ENCODE measurements at regions not wholly inside any gene's neighbourhood (a gene's known extent, or its start where the extent isn't known, plus 50 kb on each side); places are given as distances from the start of the nearest gene placed in this dataset.

DNA sequence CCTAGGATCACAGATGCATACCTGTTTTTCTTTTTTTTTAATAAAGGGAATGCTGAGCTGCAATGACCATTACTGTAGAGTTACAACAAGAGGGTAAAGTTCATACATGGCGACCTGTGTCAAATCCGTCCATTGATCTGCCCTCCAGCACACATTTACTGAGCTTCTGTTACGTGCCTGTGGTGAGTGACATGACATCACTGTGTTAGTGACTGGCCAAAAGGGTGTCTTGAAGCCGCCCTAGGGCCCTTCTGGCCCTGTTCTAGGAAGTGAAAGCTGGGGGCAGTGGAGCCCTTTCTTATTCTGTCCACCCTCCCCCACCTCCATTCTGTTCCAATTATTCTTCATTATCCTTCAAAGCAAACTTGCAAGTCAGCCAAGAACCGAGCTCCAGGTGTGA is 66.3 kb downstream of the ZIC5 start:
- DNase-seq (ENCODE audit: low read depth in 6 of 9, low spot score in 9 of 9), result no peak
- H3K9me3 ChIP-seq (ENCODE audit: control insufficient read depth in 2 of 2, insufficient read depth in 1 of 2, low read length in 1 of 2), result no peaks in the 10 kb centered on the region
- 89% methylated on average over 5 of the region's 5 CpGs for WGBS
- peaks cover 3 to 41% of the 10 kb centered on the region in 2 donors for H3K27me3 ChIP-seq (ENCODE audit: control insufficient read depth in 2 of 2, insufficient read depth in 1 of 2, low read length in 1 of 2)
- H3K27ac ChIP-seq (ENCODE audit: low read depth in 1 of 2, low read length in 1 of 2), result no peak overlapping the region
- H3K4me1 ChIP-seq (ENCODE audit: control insufficient read depth in 2 of 2, insufficient read depth in 2 of 2, low read length in 2 of 2), result no peaks in the 10 kb centered on the region
- no peaks in the 10 kb centered on the region for H3K36me3 ChIP-seq (ENCODE audit: control insufficient read depth in 2 of 2, insufficient read depth in 2 of 2, low read length in 1 of 2)
- no peak overlapping the region for H3K4me3 ChIP-seq (ENCODE audit: low read length in 2 of 2)

DNA sequence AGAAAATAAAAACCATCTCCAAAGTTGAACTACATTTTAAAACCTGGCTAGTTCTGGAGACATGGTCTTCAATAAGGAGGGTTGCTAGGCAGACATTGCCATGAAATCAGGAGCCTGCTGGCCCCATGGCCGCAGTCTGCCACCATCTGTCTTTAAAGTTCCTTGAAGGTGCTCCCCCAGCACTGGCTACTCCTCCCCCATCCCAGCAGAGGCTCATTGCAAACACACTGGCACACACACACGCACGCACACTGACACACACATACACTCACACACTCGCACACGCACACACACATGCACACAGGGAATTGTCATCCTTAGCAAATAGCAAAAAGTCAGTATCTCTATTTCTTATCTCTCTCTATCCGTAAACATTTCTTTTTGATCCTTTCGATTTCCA is 68.4 kb downstream of the ZIC5 start:
- no peak for DNase-seq (ENCODE audit: low read depth in 6 of 9, low spot score in 9 of 9)
- Histone ChIP-seq H3K4me1 (ENCODE audit: control insufficient read depth in 2 of 2, insufficient read depth in 2 of 2, low read length in 2 of 2) (no peaks in the 10 kb centered on the region), H3K27me3 (ENCODE audit: control insufficient read depth in 2 of 2, insufficient read depth in 1 of 2, low read length in 1 of 2) (peaks cover 5 to 44% of the 10 kb centered on the region in 2 donors), H3K27ac (ENCODE audit: low read depth in 1 of 2, low read length in 1 of 2) (no peak overlapping the region), H3K36me3 (ENCODE audit: control insufficient read depth in 2 of 2, insufficient read depth in 2 of 2, low read length in 1 of 2) (no peaks in the 10 kb centered on the region), H3K9me3 (ENCODE audit: control insufficient read depth in 2 of 2, insufficient read depth in 1 of 2, low read length in 1 of 2) (no peaks in the 10 kb centered on the region), H3K4me3 (ENCODE audit: low read length in 2 of 2) (no peak overlapping the region)
- 96% methylated on average over 7 of the region's 7 CpGs for WGBS

DNA sequence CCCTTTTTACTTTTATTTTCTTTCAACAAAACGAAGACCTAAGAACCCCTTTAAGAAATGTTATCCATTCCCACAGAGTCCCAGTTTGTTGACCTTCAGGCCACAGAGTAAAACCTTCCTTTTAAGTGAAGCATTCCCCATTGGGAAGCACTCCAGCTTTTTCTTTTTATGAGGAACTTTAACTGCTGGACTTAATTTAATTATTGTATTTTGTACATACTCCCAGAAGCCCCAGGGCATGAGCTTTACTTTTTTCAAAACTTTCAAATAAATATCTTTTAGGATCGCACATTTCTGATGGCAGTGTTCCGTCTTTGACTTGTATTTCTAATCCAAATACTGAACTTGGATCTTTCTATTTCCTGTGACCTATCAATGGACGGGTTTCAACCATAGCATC is 68.9 kb downstream of the ZIC5 start:
- Histone ChIP-seq H3K27ac (ENCODE audit: low read depth in 1 of 2, low read length in 1 of 2) (no peak overlapping the region), H3K27me3 (ENCODE audit: control insufficient read depth in 2 of 2, insufficient read depth in 1 of 2, low read length in 1 of 2) (peaks cover 10 to 44% of the 10 kb centered on the region in 2 donors), H3K4me1 (ENCODE audit: control insufficient read depth in 2 of 2, insufficient read depth in 2 of 2, low read length in 2 of 2) (no peaks in the 10 kb centered on the region), H3K9me3 (ENCODE audit: control insufficient read depth in 2 of 2, insufficient read depth in 1 of 2, low read length in 1 of 2) (no peaks in the 10 kb centered on the region), H3K36me3 (ENCODE audit: control insufficient read depth in 2 of 2, insufficient read depth in 2 of 2, low read length in 1 of 2) (no peaks in the 10 kb centered on the region), H3K4me3 (ENCODE audit: low read length in 2 of 2) (no peak overlapping the region)
- WGBS, result 72% methylated on average over 4 of the region's 4 CpGs
- DNase-seq (ENCODE audit: low read depth in 6 of 9, low spot score in 9 of 9), result no peak

DNA sequence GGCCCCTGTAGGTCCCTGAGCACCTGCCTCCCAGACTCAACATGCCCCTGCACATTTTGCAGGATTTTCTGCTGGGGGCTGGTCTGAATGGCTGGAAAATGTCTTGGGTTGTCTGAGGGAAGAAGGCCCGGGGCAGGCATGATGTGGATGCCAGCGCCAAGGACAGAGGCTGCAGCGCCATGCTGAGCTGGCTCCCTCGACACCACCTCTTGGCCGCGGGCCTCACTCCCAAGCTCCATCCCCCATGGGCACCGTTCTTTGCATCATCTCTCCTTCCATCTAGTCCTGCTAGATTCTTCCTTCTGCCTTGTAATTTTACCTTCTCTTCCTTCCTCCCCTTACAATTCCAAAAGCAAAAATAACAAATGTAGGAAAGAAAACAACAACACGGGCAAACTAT is 70.6 kb downstream of the ZIC5 start:
- Histone ChIP-seq H3K36me3 (ENCODE audit: control insufficient read depth in 2 of 2, insufficient read depth in 2 of 2, low read length in 1 of 2) (no peaks in the 10 kb centered on the region), H3K27me3 (ENCODE audit: control insufficient read depth in 2 of 2, insufficient read depth in 1 of 2, low read length in 1 of 2) (peaks cover 25 to 59% of the 10 kb centered on the region in 2 donors), H3K27ac (ENCODE audit: low read depth in 1 of 2, low read length in 1 of 2) (no peak overlapping the region), H3K4me1 (ENCODE audit: control insufficient read depth in 2 of 2, insufficient read depth in 2 of 2, low read length in 2 of 2) (no peaks in the 10 kb centered on the region), H3K4me3 (ENCODE audit: low read length in 2 of 2) (no peak overlapping the region), H3K9me3 (ENCODE audit: control insufficient read depth in 2 of 2, insufficient read depth in 1 of 2, low read length in 1 of 2) (no peaks in the 10 kb centered on the region)
- DNase-seq (ENCODE audit: low read depth in 6 of 9, low spot score in 9 of 9), result no peak
- 96% methylated on average over 8 of the region's 8 CpGs for WGBS

DNA sequence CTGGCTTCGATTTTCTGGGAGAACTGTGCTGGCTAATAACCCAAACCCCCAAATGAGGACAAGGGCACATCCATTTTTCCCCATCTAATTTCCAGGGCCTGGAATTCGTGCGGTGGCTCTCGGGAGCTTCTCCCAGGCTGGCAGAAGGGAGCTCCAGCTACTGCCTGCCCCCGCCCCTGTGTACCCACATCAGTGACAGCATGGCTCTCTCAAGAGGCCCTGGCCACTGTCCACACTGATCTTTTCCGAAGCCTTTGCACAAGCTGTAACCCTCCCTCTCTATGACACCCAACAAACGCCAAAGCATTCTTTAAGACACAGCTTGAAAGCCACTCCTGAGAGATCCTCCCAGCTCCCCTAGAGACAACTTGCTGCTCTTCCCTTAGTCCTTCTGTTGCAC is 73.1 kb downstream of the ZIC5 start:
- H3K27ac ChIP-seq (ENCODE audit: low read depth in 1 of 2, low read length in 1 of 2), result no peak overlapping the region
- no peaks in the 10 kb centered on the region for H3K36me3 ChIP-seq (ENCODE audit: control insufficient read depth in 2 of 2, insufficient read depth in 2 of 2, low read length in 1 of 2)
- H3K4me1 ChIP-seq (ENCODE audit: control insufficient read depth in 2 of 2, insufficient read depth in 2 of 2, low read length in 2 of 2), result peaks cover 5 to 8% of the 10 kb centered on the region in 2 donors
- H3K9me3 ChIP-seq (ENCODE audit: control insufficient read depth in 2 of 2, insufficient read depth in 1 of 2, low read length in 1 of 2), result peaks cover 0 to 4% of the 10 kb centered on the region in 2 donors
- no peak for DNase-seq (ENCODE audit: low read depth in 6 of 9, low spot score in 9 of 9)
- no peak overlapping the region for H3K4me3 ChIP-seq (ENCODE audit: low read length in 2 of 2)
- H3K27me3 ChIP-seq (ENCODE audit: control insufficient read depth in 2 of 2, insufficient read depth in 1 of 2, low read length in 1 of 2), result peaks cover 46 to 75% of the 10 kb centered on the region in 2 donors
- 92% methylated on average over 7 of the region's 7 CpGs for WGBS

DNA sequence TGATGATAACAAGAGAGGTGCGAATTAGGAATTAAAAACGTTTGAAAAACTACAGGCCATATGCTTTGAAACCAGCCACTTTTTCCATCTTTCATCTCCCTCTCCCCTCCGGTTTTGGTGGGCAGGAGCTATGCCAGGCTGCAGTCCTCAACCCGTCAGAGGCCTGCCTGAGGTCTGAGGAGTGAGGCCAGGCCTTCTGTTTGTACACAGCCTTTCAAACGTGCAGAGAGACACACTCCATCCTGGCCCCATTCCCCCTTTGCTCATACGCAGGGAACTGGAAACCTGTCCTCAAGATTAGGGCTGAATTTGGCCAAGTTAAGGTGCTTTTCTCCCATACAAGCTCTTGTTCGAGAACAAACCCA is 74.5 kb downstream of the ZIC5 start:
- H3K4me3 ChIP-seq (ENCODE audit: low read length in 2 of 2), result no peak overlapping the region
- WGBS, result 88% methylated on average over 7 of the region's 7 CpGs

DNA sequence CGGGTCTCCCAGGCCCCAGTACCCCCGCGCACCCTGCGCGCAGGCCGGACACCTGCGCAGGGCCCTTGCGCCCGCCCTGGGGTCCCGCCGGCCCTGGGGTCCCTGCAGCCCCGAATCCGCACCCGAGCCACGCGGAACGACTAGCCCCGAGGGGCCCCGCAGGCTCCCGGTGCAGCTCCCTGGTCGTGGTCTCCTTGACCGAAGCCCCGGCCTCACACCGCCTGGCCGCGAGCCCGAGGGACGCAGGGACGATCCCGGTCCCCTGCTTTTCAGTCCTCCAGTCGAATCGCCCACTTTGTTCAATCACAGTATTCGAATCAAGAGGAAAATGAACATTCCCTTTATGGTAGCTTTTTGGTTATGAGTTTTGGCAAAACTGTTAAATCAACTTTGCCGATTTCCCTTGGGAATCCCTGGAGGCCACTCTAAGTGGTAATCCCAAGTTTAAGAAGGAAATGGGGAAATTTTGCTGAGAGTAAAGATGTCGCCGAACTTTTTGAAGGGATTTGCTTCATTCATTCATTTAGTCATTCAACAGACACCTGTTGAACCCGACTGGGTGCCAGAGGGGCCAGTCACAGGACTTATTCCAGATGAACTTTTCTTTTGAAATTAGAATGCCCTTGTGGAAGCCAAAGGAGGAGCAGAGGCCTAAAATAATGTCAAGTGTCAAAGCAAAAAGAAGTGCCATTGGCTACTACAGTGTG is 75.0 kb downstream of the ZIC5 start:
- Histone ChIP-seq H3K4me3 (ENCODE audit: low read length in 2 of 2) (no peak overlapping the region), H3K27me3 (ENCODE audit: control insufficient read depth in 2 of 2, insufficient read depth in 1 of 2, low read length in 1 of 2) (peaks cover 54 to 86% of the 10 kb centered on the region in 2 donors), H3K36me3 (ENCODE audit: control insufficient read depth in 2 of 2, insufficient read depth in 2 of 2, low read length in 1 of 2) (no peaks in the 10 kb centered on the region), H3K27ac (ENCODE audit: low read depth in 1 of 2, low read length in 1 of 2) (no peak overlapping the region), H3K9me3 (ENCODE audit: control insufficient read depth in 2 of 2, insufficient read depth in 1 of 2, low read length in 1 of 2) (peaks cover 0 to 4% of the 10 kb centered on the region in 2 donors), H3K4me1 (ENCODE audit: control insufficient read depth in 2 of 2, insufficient read depth in 2 of 2, low read length in 2 of 2) (peaks cover 5 to 8% of the 10 kb centered on the region in 2 donors)
- DNase-seq (ENCODE audit: low read depth in 6 of 9, low spot score in 9 of 9), result no peak
- WGBS, result 65% methylated on average over 37 of the region's 37 CpGs

More for the DNA sequence above, 74.5 kb downstream of the ZIC5 start:
- Histone ChIP-seq H3K4me1 (ENCODE audit: control insufficient read depth in 2 of 2, insufficient read depth in 2 of 2, low read length in 2 of 2) (peaks cover 5 to 8% of the 10 kb centered on the region in 2 donors), H3K36me3 (ENCODE audit: control insufficient read depth in 2 of 2, insufficient read depth in 2 of 2, low read length in 1 of 2) (no peaks in the 10 kb centered on the region), H3K27ac (ENCODE audit: low read depth in 1 of 2, low read length in 1 of 2) (no peak overlapping the region), H3K27me3 (ENCODE audit: control insufficient read depth in 2 of 2, insufficient read depth in 1 of 2, low read length in 1 of 2) (peaks cover 54 to 84% of the 10 kb centered on the region in 2 donors), H3K9me3 (ENCODE audit: control insufficient read depth in 2 of 2, insufficient read depth in 1 of 2, low read length in 1 of 2) (peaks cover 0 to 4% of the 10 kb centered on the region in 2 donors)
- no peak for DNase-seq (ENCODE audit: low read depth in 6 of 9, low spot score in 9 of 9)

DNA sequence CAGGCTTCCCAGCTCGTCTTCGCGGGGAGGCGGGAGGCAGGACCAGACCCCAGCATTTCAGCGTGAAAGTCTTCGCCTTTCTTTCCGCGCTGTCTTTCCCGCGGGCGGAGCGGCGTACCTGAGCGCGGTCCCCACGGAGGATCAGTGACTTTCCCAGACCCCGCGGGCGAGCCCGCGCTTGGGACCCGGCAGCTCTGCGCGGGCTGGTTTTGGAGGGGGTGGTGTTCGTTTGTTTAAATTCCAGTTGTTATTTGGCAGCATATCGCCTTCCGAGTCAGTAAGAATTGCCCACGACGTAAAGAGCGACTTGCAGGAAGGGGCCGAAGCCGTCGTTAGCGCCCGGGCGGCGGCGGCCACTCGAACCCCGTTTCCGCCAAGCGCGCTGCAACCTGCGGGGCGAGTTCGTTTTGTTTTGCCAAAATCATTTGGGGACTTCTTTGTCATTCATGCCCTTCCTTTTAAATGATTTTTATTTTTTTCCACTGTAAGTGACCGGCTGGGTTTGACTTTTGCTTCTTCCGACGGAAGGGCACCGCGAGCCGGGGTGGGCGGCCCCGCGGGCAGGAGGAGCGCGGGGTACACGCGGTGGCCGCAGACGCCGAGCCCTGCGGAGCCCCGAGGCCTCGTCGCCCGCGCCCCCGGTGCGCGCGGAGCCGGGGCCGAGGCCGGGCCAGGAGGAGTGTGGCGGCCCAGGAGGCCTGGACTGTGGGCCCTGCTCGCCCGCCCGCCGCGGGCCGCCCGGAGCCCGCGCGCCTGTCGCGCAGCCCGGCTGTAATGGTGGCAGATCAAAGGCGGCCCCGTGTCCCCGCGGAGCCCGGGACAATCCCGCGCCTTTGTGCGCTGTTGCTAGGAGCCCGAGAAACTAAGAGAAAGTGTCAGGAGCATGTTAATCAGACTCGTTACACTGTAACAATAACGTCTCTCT is 75.9 kb downstream of the ZIC5 start:
- Histone ChIP-seq H3K4me3 (ENCODE audit: low read length in 2 of 2) (peak overlapping the region; percentile 5 to 39), H3K9me3 (ENCODE audit: control insufficient read depth in 2 of 2, insufficient read depth in 1 of 2, low read length in 1 of 2) (peaks cover 0 to 4% of the 10 kb centered on the region in 2 donors), H3K36me3 (ENCODE audit: control insufficient read depth in 2 of 2, insufficient read depth in 2 of 2, low read length in 1 of 2) (no peaks in the 10 kb centered on the region), H3K27ac (ENCODE audit: low read depth in 1 of 2, low read length in 1 of 2) (no peak overlapping the region), H3K4me1 (ENCODE audit: control insufficient read depth in 2 of 2, insufficient read depth in 2 of 2, low read length in 2 of 2) (peaks cover 5 to 8% of the 10 kb centered on the region in 2 donors), H3K27me3 (ENCODE audit: control insufficient read depth in 2 of 2, insufficient read depth in 1 of 2, low read length in 1 of 2) (peaks cover 51 to 81% of the 10 kb centered on the region in 2 donors)
- peak in 1 of 9 donors; percentile 6 for DNase-seq (ENCODE audit: low read depth in 6 of 9, low spot score in 9 of 9)
- WGBS, result 5% methylated on average over 100 of the region's 100 CpGs

DNA sequence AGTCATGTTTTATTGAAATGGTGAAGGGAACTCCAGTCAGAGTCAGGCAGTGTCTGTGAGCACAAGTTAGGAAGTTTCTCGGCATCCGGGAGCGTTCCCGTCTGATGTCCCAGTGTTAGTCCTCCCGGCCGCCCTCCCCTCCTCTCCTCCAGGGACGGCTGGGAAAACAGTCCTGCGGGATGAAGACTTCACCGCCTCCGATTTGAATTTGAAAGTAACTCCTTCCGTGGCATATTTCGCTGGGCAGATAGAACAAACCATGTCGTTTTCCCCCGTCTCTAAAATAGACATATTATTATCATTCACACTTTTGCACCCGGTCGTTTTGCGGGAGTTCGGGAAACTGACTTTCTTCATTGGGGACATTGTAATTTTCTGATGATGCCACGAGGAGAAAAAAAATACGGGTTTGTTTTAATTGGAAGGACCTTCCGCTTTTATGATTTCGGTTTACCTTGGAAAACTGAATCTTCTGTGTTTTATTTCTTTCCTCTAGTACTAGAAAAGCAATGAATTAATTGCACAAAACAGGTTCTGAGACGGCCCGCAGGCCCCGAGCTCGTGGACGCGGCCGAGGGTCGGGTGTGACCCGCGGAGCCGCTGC is 76.6 kb downstream of the ZIC5 start:
- Histone ChIP-seq H3K27me3 (ENCODE audit: control insufficient read depth in 2 of 2, insufficient read depth in 1 of 2, low read length in 1 of 2) (peaks cover 51 to 74% of the 10 kb centered on the region in 2 donors), H3K9me3 (ENCODE audit: control insufficient read depth in 2 of 2, insufficient read depth in 1 of 2, low read length in 1 of 2) (peaks cover 0 to 4% of the 10 kb centered on the region in 2 donors), H3K4me1 (ENCODE audit: control insufficient read depth in 2 of 2, insufficient read depth in 2 of 2, low read length in 2 of 2) (peaks cover 5 to 8% of the 10 kb centered on the region in 2 donors), H3K27ac (ENCODE audit: low read depth in 1 of 2, low read length in 1 of 2) (no peak overlapping the region), H3K4me3 (ENCODE audit: low read length in 2 of 2) (peak overlapping the region; percentile 5 to 39), H3K36me3 (ENCODE audit: control insufficient read depth in 2 of 2, insufficient read depth in 2 of 2, low read length in 1 of 2) (no peaks in the 10 kb centered on the region)
- peak in 1 of 9 donors; percentile 13 for DNase-seq (ENCODE audit: low read depth in 6 of 9, low spot score in 9 of 9)
- WGBS, result 3% methylated on average over 33 of the region's 33 CpGs

Measured in thymus (tissue), 11 donors.